H1 (cell line): ENCODE measurements at regions not wholly inside any gene's neighbourhood (a gene's known extent, or its start where the extent isn't known, plus 50 kb on each side); places are given as distances from the start of the nearest gene placed in this dataset.

Experiments used
- CTCF ChIA-PET: fragments of 300-600 bp; sonication (Branson Sonifier 250); formaldehyde crosslinking; loops from one replicate; lab custom pipeline; 2021; ENCODE audit not compliant: partially characterized antibody; lab: Charles Lee
- POLR2A ChIA-PET: fragments of 300-600 bp; sonication (Branson Sonifier 250); formaldehyde crosslinking; loops from one replicate; lab custom pipeline; 2021; ENCODE audit warnings: inconsistent platforms; ENCODE audit not compliant: partially characterized antibody; lab: Charles Lee
- DNase-seq, 2 experiments: peaks; one replicate each; pipeline versions ENCODE4 v3.0.0 to v3.0.0-alpha.2; 2010 to 2022; ENCODE audit warnings: low spot score in 2 of 2, low read depth in 1 of 2, mixed read lengths in 1 of 2
- FAIRE-seq: peaks from 2 replicates; lab custom pipeline; 2011; peaks lifted over from hg19 to GRCh38; lab: Jason Lieb, UNC
- H2AFZ ChIP-seq: 2 replicates; pipeline ENCODE4 v1.8.1; 2012; ENCODE audit warnings: low read length, inconsistent platforms
- H2AK5ac ChIP-seq: 2 replicates; pipeline ENCODE4 v1.6.1; 2013; ENCODE audit warnings: low read depth, low read length
- H2BK120ac ChIP-seq: replicated peaks from 2 replicates; pipeline ENCODE3; 2013; ENCODE audit warnings: low read depth, low read length, inconsistent platforms
- H2BK12ac ChIP-seq: 2 replicates; pipeline ENCODE4 v1.6.1; 2013; ENCODE audit warnings: low read depth, low read length
- H2BK15ac ChIP-seq: 2 replicates; pipeline ENCODE4 v1.6.1; 2013; ENCODE audit warnings: low read length
- H2BK20ac ChIP-seq: 2 replicates; pipeline ENCODE4 v1.6.1; 2013; ENCODE audit warnings: low read length
- H2BK5ac ChIP-seq: 2 replicates; pipeline ENCODE4 v1.6.1; 2013; ENCODE audit warnings: low read depth, low read length
- H3K14ac ChIP-seq: 2 replicates; pipeline ENCODE4 v1.6.1; 2013; ENCODE audit warnings: inconsistent platforms; ENCODE audit not compliant: insufficient read length
- H3K18ac ChIP-seq: 2 replicates; pipeline ENCODE4 v1.6.1; 2013; ENCODE audit warnings: low read length; ENCODE audit errors: extremely low read depth
- H3K23ac ChIP-seq: 2 replicates; pipeline ENCODE4 v1.6.1; 2013; ENCODE audit warnings: inconsistent platforms; ENCODE audit not compliant: insufficient read length
- H3K23me2 ChIP-seq: 2 replicates; pipeline ENCODE4 v1.6.1; 2013; ENCODE audit warnings: low read depth, low read length
- H3K27ac ChIP-seq: 2 replicates; pipeline ENCODE4 v1.6.1; 2011; ENCODE audit warnings: low read depth, low read length, inconsistent platforms
- H3K27me3 ChIP-seq, 4 experiments: replicated peaks in 1 of 4; 1 replicate in 1 of 4; 2 replicates in 3 of 4; pipeline versions ENCODE4 v1.6.1 to v1.8.1; 2011 to 2013; ENCODE audit warnings: low read length in 3 of 4, mild to moderate bottlenecking in 3 of 4, inconsistent platforms in 2 of 4, mixed read lengths in 2 of 4, moderate library complexity in 1 of 4; ENCODE audit not compliant: control insufficient read depth in 3 of 4, insufficient read depth in 3 of 4; ENCODE audit errors: extremely low read depth in 1 of 4
- H3K36me3 ChIP-seq, 4 experiments: 2 replicates each; pipeline versions ENCODE4 v1.6.1 to v1.8.1; 2011 to 2013; ENCODE audit warnings: mild to moderate bottlenecking in 4 of 4, low read length in 3 of 4, moderate library complexity in 2 of 4, control low read depth in 1 of 4, inconsistent platforms in 1 of 4; ENCODE audit not compliant: insufficient read depth in 4 of 4, control insufficient read depth in 2 of 4
- H3K4ac ChIP-seq: replicated peaks from 2 replicates; pipeline ENCODE3; 2013; ENCODE audit warnings: low read length, low read depth, mixed read lengths, inconsistent platforms; ENCODE audit not compliant: insufficient read length
- H3K4me1 ChIP-seq, 4 experiments: replicated peaks in 1 of 4; 1 replicate in 1 of 4; 2 replicates in 3 of 4; pipeline versions ENCODE4 v1.6.1 to v1.8.1; 2011 to 2013; ENCODE audit warnings: low read length in 3 of 4, inconsistent platforms in 2 of 4, mixed read lengths in 1 of 4; ENCODE audit not compliant: insufficient read depth in 4 of 4, control insufficient read depth in 3 of 4
- H3K4me2 ChIP-seq, 2 experiments: 2 replicates each; pipeline versions ENCODE4 v1.6.1 to v1.8.1; 2011 to 2013; ENCODE audit warnings: low read depth in 2 of 2, low read length in 2 of 2, control low read depth in 1 of 2, inconsistent platforms in 1 of 2, mild to moderate bottlenecking in 1 of 2; ENCODE audit not compliant: insufficient read depth in 1 of 2
- H3K4me3 ChIP-seq, 4 experiments: fragments of 200-600, 300-600 bp in 1 of 4; sonication (generic), shearing (Covaris generic), sonication (Bioruptor Twin) in 1 of 4; 2 replicates each; pipeline versions ENCODE4 v1.5.1 to v1.8.1; 2011 to 2016; ENCODE audit warnings: low read length in 4 of 4, low read depth in 3 of 4, control low read depth in 2 of 4, inconsistent platforms in 2 of 4, mild to moderate bottlenecking in 2 of 4, mixed read lengths in 1 of 4, moderate library complexity in 1 of 4; ENCODE audit not compliant: insufficient read depth in 2 of 4; ENCODE audit errors: extremely low read depth in 1 of 4
- H3K56ac ChIP-seq: replicated peaks from 2 replicates; pipeline ENCODE3; 2013; ENCODE audit warnings: low read depth, mild to moderate bottlenecking, mixed read lengths, low read length, inconsistent platforms; ENCODE audit not compliant: insufficient read length
- H3K79me1 ChIP-seq: 2 replicates; pipeline ENCODE4 v1.6.1; 2013; ENCODE audit warnings: low read depth, low read length, control low read depth
- H3K79me2 ChIP-seq, 2 experiments: 2 replicates each; pipeline versions ENCODE4 v1.6.1 to v1.8.1; 2012 to 2013; ENCODE audit warnings: low read length in 2 of 2, mild to moderate bottlenecking in 2 of 2, inconsistent platforms in 1 of 2; ENCODE audit not compliant: insufficient read depth in 2 of 2, control insufficient read depth in 1 of 2
- H3K9ac ChIP-seq, 4 experiments: replicated peaks in 1 of 4; 1 replicate in 1 of 4; 2 replicates in 3 of 4; pipeline versions ENCODE4 v1.6.1 to v1.8.1; 2011 to 2013; ENCODE audit warnings: low read depth in 3 of 4, low read length in 3 of 4, control low read depth in 2 of 4, mild to moderate bottlenecking in 2 of 4, moderate library complexity in 2 of 4, inconsistent platforms in 1 of 4; ENCODE audit errors: extremely low read depth in 1 of 4
- H3K9me3 ChIP-seq, 2 experiments: 2 replicates each; pipeline versions ENCODE4 v1.6.1 to v1.8.1; 2012 to 2013; ENCODE audit warnings: mild to moderate bottlenecking in 2 of 2, moderate library complexity in 2 of 2, control low read depth in 1 of 2, inconsistent platforms in 1 of 2, low read depth in 1 of 2, low read length in 1 of 2, mixed read lengths in 1 of 2; ENCODE audit not compliant: insufficient read depth in 2 of 2
- H4K20me1 ChIP-seq, 2 experiments: replicated peaks in 1 of 2; 2 replicates each; pipeline versions ENCODE3 to v1.8.1; 2011 to 2013; ENCODE audit warnings: inconsistent platforms in 2 of 2, low read length in 2 of 2, mild to moderate bottlenecking in 1 of 2; ENCODE audit not compliant: insufficient read depth in 2 of 2, control insufficient read depth in 1 of 2
- H4K5ac ChIP-seq: 2 replicates; pipeline ENCODE4 v1.6.1; 2013; ENCODE audit warnings: low read length, low read depth, mixed read lengths, inconsistent platforms; ENCODE audit not compliant: insufficient read length
- H4K8ac ChIP-seq: 2 replicates; pipeline ENCODE4 v1.8.0; 2013; ENCODE audit warnings: mild to moderate bottlenecking, moderate library complexity, low read length, inconsistent platforms; ENCODE audit not compliant: insufficient read depth; ENCODE audit errors: extremely low read depth
- H4K91ac ChIP-seq: replicated peaks from 2 replicates; pipeline ENCODE3; 2013; ENCODE audit warnings: low read length, mixed read lengths, inconsistent platforms; ENCODE audit not compliant: insufficient read length
- BCL11A ChIP-seq, 2 experiments: IDR thresholded peaks; one replicate each; pipeline ENCODE4 v1.6.1; 2011; ENCODE audit warnings: low read depth in 2 of 2, low read length in 2 of 2, mild to moderate bottlenecking in 2 of 2
- CBX5 ChIP-seq: fragments of 300-800, 300-1000 bp; sonication (generic); IDR thresholded peaks from 2 replicates; pipeline ENCODE4 v1.7.1; 2016; ENCODE audit warnings: antibody characterized with exemption, low read length, low read depth
- EZH2 ChIP-seq: fragments of 200-600 bp; sonication (generic); IDR thresholded peaks from 2 replicates; pipeline ENCODE4 v1.7.1; 2012; ENCODE audit warnings: low read depth, mild to moderate bottlenecking, moderate library complexity, low read length, inconsistent platforms; ENCODE audit not compliant: severe bottlenecking
- GABPA ChIP-seq: IDR thresholded peaks from 2 replicates; pipeline ENCODE4 v1.6.1; 2011; ENCODE audit warnings: mild to moderate bottlenecking, low read length, moderate library complexity, borderline replicate concordance; ENCODE audit not compliant: insufficient read depth
- KDM5A ChIP-seq: fragments of 200-600 bp; IDR thresholded peaks from 2 replicates; pipeline ENCODE4 v1.7.1; 2012; ENCODE audit warnings: mild to moderate bottlenecking, low read length, inconsistent platforms, mixed read lengths
- PHF8 ChIP-seq: fragments of 200-600 bp; sonication (generic); conservative IDR thresholded peaks from 2 replicates; pipeline ENCODE4 v1.7.1; 2012; ENCODE audit warnings: low read depth, mild to moderate bottlenecking, inconsistent platforms, low read length, moderate library complexity
- SRF ChIP-seq: IDR thresholded peaks from 2 replicates; pipeline ENCODE4 v1.6.1; 2011; ENCODE audit warnings: mild to moderate bottlenecking, low read depth, low read length, moderate library complexity
- ZNF274 ChIP-seq: IDR thresholded peaks from 2 replicates; pipeline ENCODE4 v1.7.0; 2012; ENCODE audit warnings: low read length, borderline replicate concordance; ENCODE audit errors: extremely low read depth
- WGBS, 2 experiments: shearing (Covaris generic) in 1 of 2; methylation state at CpG; one replicate each; pipeline versions ENCODE4 v1.1.6 to v1.1.7; 2013 to 2015; ENCODE audit warnings: low lambda C conversion rate in 2 of 2, mixed read lengths in 2 of 2, inconsistent platforms in 1 of 2, low coverage in 1 of 2, missing lambda C conversion rate in 1 of 2; ENCODE audit not compliant: insufficient replicate concordance in 2 of 2, insufficient coverage in 1 of 2, insufficient read length in 1 of 2; ENCODE audit errors: extremely low coverage in 1 of 2, missing lambda C conversion rate in 1 of 2; 5-methylcytosine and 5-hydroxymethylcytosine counted together
- TF ChIP-seq, protein P1 (sequence below): IDR thresholded peaks from 2 replicates; pipeline ENCODE4 v1.6.1; 2011; ENCODE audit warnings: low read length, improper control_type of control experiment

DNA sequence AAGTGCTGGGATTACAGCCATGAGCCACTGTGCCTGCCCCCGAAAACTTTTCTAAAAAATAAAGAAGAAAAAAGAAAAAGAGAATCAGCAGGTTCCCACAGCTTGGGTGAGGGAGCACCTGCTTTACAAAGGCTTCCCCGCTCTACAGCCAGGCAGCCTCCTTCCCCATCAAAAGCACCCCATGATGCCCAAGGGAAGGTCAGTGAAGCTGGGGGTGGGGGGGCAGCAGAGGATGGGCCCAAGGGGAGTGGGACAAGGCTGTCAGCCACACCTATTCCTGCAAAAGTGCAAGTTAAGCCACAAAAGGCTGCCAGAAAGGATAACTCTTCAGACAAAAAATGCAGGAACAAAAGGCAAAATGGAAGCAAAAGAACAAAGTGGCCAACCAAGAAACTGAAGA lies 72.5 kb downstream of the FAM50B start:
- H4K91ac ChIP-seq, result no peak overlapping the region
- H3K4ac ChIP-seq, result no peak overlapping the region
- no peak overlapping the region for H2AK5ac ChIP-seq
- H3K14ac ChIP-seq, result no peak overlapping the region
- no peak overlapping the region for H3K18ac ChIP-seq
- H3K36me3 ChIP-seq, result no peaks in the 10 kb centered on the region; a peak in 1 of 8 replicates
- H3K9ac ChIP-seq, result no peak overlapping the region
- no peak overlapping the region for H2BK15ac ChIP-seq
- FAIRE-seq (no peak), DNase-seq (no peak)
- peaks cover 0 to 4% (median 0%) of the 10 kb centered on the region in 4 experiments; a peak in 1 of 7 replicates for H3K4me1 ChIP-seq
- no peak overlapping the region for H3K4me3 ChIP-seq
- POLR2A ChIA-PET, result no interaction called here
- H3K9me3 ChIP-seq, result 0 out of 4 replicates have a peak, but pooled peaks cover 0 to 3% of the 10 kb centered on the region in 2 experiments
- no peak overlapping the region for H2BK12ac ChIP-seq
- H2BK5ac ChIP-seq, result no peak overlapping the region
- H3K79me1 ChIP-seq, result no peaks in the 10 kb centered on the region
- no peaks in the 10 kb centered on the region for H3K79me2 ChIP-seq
- 79% methylated on average over 2 of the region's 2 CpGs; no CpG with 5 or more reads in 1 of the 2 experiments for WGBS, 2 experiments
- no peak overlapping the region for H3K27ac ChIP-seq
- no peak overlapping the region for H2BK20ac ChIP-seq
- no peak overlapping the region for H3K4me2 ChIP-seq
- H3K56ac ChIP-seq, result no peak overlapping the region
- CTCF ChIA-PET, result interaction anchor here (1.9 to 3.2 kb wide), 2 partner anchors 11 to 176 kb away, joined by 4 to 20 read pairs; no protein-coding TSS in a partner anchor
- TF ChIP-seq KDM5A (no peak), ZNF274 (no peak), PHF8 (no peak), GABPA (no peak), CBX5 (no peak), BCL11A (IDR thresholded peaks at IDR 0.05; ENCODE audit: low read depth in 2 of 2, low read length in 2 of 2) (no peak), EZH2 (no peak), SRF (no peak)
- TF ChIP-seq, protein P1, sequence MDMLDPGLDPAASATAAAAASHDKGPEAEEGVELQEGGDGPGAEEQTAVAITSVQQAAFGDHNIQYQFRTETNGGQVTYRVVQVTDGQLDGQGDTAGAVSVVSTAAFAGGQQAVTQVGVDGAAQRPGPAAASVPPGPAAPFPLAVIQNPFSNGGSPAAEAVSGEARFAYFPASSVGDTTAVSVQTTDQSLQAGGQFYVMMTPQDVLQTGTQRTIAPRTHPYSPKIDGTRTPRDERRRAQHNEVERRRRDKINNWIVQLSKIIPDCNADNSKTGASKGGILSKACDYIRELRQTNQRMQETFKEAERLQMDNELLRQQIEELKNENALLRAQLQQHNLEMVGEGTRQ, result no peak
- no peak overlapping the region for H2BK120ac ChIP-seq
- no peaks in the 10 kb centered on the region for H3K23me2 ChIP-seq
- H4K20me1 ChIP-seq, result no peaks in the 10 kb centered on the region
- no peak overlapping the region for H3K23ac ChIP-seq
- H3K27me3 ChIP-seq, result no peaks in the 10 kb centered on the region
- no peak overlapping the region for H4K5ac ChIP-seq
- no peak overlapping the region for H4K8ac ChIP-seq
- H2AFZ ChIP-seq, result no peak overlapping the region
